ENCODE measurements at regions not wholly inside any gene's neighbourhood (a gene's known extent, or its start where the extent isn't known, plus 50 kb on each side); places are given as distances from the start of the nearest gene placed in this dataset.

DNA sequence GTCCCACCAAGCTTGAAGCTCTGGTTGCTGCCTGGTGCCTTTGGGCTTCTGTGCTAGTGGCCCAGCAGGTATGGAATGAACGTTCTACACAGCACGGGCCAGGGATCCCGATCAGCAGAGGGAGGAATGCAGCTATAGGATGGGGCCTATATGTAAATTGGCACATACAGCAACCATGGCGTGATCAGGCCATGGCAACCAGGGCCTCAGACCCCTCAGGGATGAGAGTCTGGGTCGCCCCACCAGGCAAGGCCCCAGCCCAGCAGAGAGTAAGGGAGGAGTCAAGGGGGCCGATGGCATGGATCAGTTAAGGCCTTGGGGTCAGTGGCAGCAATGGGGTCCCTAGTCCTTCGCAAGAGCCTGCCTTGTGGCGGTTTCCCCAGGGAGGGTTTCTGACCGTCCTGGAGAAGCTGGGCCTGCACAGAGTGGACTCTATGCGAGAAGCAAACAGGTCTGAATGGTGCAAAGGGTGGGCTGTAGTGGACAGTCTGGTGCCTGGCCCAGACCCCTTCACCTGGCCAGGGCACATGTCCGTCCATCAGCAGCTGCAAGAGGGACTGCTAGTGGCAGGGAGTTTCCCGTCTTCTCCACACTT is 98.2 kb upstream of the SLC22A11 start:
- no peak for DNase-seq

DNA sequence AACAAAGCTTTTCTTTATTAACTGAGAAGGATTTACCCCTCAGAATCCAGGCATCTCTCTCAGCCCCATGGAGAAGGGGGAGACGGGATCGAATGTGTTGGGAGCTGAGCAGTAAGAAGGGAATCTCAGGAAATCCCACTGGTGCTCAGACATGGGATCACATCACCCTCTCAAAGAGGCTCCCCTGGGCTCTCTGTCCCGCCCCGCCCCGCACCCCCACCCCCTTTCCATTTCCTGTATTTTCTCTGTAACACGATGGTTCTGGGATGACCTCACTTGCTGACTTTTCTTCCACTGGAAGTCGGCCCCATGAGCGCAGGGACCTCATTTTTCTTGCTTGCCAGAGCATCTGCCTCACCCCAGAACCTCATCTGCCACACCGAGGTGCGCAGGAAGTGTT is 96.7 kb upstream of the SLC22A11 start:
- no peak for DNase-seq

DNA sequence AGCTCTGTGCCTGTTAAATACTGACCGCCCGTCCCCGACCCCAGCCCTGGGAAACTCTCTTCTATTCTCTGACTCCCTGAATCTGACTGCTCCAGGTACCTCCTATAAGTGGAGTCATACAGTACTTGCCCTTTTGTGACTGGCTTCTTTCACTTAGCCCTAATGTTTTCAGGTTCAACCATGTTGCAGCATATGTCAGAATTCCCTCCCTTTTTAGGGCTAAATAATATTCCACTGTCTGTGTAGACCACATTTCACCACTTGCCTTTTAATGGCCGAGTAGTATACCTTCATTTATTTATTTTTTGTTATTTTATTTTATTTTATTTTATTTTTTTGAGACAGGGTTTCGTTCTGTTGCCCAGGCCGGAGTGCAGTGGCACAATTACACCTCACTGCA is 96.1 kb upstream of the SLC22A11 start:
- no peak for DNase-seq

DNA sequence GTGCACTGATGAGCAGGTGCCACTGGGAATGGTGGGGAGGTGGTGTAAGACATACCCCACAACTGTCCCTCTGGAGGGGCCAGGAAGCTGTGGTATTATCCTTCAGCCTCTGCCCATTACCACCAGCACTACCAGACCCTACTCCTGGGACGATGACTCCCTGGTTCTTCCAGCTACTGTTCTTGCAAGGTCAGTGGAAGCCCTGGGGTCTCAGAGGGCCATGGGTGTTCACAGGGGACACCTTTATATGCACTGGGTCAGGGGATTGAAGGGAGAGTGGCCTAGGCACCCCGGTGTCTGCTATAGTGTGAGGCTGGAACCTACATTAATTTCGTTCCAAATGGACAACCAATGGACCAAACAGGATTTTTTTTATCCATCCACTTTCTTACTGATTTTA is 94.7 kb upstream of the SLC22A11 start:
- DNase-seq: no peak

DNA sequence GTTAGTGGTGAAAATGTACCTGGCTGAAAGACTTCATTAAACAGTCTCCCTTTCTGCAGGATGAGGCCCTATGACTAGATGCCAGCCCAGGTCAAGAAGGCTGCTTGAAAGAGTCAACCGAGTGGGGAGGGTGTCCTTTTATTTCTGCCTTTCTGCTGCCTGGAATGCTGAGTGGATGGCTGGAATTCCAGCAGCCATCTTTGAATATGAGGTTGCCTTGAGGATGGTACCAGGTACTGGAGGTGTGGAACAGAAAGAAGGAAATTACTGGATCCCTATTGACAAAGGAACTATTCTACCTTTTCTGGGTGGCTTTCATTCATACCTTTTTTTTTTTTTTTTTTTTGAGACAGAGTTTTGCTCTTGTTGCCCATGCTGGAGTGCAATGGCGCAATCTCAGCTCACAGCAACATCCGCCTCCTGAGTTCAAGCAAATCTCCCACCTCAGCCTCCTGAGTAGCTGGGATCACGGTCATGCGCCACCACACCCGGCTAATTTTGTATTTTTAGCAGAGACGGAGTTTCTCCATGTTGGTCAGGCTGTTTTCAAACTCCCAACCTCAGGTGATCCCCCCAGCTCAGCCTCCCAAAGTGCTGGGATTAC is 89.5 kb upstream of the SLC22A11 start:
- no peak for DNase-seq

DNA sequence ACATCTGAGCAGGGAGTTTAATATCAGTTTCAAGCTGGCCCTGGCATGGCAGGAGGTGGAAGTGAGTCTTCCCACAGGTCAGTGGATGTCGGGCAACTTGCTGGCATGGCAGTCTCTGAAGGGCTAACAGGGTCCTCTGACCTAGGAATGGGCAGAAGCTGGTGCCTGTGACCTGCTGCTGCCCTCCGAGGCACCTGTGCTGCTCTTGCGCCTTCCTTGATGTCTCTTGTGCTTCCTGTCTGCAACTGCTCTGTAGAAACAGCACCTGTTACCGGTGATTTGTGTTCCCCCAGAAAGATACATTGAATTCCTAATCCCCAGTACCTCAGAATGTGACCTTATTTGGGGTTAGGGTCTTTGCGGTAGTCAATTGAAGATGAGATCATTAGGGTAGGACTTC is 86.5 kb upstream of the SLC22A11 start:
- no peak for DNase-seq

DNA sequence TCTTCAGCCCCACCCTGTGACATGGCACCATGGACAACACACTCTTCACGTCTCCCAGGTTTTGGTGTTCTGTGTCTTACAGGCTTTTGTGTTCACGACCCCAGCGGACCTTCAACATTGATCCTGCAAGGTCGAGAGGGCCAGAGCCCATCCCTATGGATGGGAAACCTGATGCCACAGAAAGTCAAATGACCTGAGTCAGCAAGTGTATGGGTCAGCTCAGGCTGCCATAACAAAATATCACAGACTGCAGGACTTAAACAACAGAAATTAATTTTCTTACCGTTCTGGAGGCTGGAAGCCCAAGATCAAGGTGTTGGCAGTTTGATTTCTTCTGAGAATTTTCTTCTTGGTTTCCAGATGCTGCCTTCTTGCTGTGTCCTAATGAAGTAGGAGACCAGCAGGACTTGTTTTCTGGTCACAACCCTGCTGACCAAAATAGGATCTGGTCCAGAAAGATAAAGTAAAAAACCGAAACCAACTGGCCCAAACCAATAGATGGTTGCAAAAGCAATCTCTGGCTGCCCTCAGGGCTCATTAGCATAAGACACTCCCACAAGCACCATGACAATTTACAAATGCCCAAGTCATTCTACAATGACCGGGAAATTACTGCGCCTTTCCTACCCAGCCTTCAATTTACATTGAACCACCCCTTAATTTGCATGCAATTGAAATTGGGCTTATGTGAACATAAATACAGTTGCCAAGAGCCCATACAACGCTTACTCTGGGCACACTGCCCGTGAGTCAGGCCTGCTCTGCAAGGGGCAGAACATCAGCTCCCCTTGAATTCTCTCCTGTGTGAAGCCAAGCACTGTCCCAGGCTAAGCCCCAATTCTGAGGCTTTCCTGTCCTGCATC is 82.9 kb upstream of the SLC22A11 start:
- peak; percentile 81 to 86 for DNase-seq

DNA sequence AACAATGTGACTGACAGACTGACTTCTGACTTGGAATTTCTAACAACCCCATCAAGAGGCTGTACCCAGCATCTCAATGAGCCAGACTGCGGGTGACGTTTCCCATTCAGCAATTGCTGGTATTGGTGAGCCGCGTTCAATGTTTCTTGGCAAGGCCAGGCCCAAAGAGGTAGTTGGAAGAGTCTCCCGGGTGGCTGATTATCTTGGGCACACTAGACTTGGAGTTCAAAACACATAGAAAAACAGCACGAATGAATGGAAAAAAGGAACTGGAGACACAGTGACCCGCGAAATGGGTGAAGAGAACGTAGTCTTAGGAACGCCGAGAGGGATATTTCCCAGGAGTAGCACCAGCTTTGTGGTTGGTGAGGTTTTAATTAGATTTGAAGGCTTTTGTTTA is 81.1 kb upstream of the SLC22A11 start:
- DNase-seq: no peak

DNA sequence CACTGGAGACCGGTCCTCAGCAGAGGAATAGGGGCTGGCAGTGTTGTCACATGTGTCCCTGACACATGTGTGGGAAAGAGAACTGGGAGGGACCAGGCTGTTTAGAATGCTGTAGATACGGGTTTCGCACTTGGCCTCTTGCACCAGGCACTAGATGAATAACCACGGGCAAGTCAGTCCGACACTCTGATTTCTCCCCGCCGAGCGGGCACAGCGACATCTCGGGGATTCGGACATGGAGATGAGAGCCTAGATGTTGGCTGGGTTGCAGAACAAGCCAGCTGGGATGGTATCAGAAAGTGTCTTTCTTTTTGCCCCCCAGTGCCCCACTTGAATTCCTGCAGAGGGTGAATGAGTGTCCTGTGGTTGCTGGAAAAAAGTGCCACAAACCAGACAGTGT is 80.6 kb upstream of the SLC22A11 start:
- no peak for DNase-seq

DNA sequence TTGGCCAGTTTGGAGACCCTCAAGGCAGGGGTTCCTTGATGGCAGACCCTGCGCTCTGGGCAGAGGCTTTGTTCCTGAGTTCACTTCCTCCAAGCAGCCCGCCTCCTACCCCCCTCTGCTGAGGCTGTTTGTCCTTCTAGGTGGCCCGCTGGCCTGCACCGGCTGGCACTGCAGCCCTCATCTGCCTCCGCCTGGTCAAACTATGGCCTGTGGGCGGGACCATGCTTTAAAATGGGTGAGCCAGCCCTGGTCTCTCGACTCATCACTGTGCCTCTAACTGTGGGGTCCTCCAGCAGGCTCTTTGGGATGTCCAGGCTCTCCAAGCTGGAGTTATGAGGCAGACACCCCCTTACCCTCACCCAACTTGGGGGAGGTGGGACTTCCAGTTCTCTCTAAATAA is 78.9 kb upstream of the SLC22A11 start:
- DNase-seq: no peak

DNA sequence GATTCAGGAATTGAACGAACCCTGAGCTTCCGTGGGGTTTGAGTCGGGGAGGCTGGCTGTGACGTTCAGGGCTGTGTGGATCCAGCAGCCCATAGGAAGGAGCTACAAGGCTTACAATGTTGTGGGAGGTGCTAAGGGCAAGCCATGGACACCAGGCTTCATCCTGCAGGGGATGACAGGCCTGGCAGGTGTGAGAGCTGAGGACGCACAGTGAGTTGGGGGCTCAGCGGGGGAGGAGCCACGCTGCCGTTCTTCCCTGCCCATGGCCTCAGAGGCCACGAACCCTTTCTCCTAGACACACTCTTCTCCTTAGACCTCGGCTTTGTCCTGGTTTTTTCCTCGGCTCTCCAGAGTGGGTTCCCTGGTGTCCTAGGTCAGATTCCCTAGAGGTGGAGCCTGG is 78.1 kb upstream of the SLC22A11 start:
- DNase-seq: no peak

DNA sequence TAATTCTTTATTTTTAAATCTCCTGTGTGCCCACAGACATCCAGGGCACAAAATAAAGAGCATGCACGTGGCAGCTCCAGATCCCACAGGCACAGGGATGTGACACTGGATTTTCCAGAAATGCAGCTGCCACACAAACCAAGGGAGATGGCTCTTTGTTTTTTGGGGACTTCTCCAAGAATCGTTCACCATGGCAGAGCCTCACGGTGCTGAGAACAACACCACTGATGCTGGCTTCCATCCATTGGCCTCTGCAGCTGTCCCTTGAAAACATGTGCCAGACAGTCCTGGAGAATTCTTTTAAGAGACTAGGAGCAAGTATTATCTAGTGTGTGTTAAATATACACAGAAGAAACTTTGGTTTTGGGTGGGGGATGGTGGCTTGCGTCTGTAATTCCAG is 73.2 kb upstream of the SLC22A11 start:
- DNase-seq: no peak

DNA sequence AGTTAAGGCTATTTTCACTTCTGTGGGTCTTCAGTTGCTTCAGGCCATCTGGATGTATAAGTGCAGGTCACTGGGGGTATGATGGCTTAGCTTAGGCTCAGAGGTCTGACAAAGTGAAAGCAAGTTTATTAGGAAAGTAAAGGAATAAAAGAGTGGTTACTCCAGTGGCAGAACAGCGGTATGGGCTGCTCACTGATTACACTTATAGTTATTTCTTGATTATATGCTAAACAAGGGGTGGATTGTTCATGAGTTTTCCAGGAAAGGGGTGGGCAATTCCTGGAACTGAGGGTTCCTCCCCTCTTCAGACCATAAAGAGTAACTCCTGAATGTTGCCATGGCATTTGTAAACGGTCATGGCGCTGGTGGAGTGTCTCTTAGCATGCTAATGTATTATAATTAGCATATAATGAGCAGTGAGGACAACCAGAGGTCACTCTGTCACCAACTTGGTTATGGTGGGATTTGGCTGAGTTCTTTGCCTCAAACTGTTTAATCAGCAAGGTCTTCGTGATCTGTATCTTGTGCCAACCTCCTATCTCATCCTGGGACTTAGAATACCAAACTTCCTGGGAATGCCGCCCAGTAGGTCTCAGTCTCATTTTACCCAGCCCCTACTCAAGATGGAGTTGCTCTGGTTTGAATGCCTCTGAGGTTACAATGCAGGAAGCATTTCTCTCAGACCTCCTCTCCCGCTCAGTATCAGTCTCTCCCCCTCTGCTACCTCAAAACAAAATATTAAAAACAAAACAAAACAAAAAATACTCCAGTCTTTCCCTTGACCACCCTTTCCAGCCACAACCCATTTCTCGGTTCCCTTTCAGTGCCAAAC is 71.3 kb upstream of the SLC22A11 start:
- no peak for DNase-seq

DNA sequence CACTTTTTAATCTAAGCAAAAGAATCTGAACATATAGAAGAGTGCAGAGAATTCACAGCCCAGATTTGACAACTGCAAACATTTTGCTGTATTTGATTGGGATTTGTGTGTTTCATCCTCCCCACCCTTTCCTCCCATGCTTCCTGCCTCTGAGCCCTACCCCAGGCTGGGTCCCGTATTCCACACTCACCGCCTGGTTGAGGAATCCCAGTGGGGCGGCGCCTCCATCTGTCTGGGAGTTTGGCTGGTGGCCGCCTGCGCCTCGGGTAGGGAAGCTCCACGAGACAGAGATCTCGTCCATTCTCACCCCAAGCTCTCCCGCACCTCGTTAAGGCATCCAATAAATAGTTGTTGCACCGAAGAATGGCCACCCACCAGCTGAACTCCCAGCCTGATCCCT is 70.7 kb upstream of the SLC22A11 start:
- no peak for DNase-seq

DNA sequence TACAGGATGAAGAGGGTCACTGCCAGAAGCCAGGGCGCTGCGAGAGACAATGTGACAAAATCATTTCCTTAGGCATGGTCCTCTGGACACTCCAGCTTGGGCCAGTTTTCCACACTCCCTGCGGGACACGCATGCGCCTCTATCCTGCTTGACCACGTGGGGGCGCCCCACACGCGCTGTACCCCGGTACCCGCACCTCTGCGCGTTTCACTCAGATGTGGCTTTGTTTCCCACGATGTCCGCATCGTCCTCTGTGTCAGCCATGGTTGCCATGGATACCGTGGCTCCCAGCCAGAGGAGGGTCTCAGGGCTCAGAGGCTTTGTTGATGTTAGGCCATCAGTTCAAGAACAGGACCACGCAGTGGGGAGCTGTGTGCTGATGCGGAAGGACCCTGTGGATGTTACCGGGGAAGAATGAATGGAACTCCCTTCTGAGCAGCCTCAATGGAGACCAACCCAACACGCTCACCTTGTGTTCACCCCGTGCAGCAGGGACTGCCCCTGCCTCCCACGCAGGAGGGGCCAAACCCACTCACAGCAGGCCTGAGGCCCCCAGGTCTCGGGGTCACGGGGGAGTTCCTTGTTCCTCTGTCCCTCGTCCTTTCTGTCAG is 65.8 kb upstream of the SLC22A11 start:
- peak; percentile 49 to 83 for DNase-seq

DNA sequence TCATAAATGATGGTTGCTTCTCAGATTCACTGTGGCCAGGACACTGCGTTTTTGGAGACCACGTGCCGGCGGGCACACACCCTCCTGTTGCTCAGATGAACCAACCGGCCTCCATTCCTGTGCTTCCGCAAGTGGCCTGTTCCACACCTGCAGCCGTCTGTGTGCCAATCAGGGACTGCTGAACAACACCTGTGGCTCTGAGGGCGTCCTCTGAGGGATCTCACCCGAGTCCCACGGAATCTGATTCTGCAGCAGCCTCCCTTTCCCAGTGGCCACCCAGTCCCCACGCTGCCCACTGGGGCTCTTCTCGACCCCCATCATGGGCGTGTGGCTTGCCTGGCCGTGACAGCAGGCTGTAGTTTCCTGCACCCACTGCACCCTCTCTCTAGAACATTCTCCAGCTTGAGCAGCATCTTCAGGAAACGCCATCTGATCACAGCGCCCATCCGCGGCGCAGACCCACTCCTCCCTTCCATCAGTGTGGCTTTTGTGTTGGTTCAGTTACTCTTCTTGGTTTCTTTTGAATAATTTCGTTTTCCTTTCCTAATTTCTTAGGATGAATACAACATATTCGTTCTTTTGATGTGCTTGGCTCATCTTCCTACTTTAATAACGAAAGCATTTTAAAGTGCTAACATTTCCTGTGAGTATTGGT is 65.1 kb upstream of the SLC22A11 start:
- peak in 1 of 2 experiments; percentile 66 for DNase-seq

DNA sequence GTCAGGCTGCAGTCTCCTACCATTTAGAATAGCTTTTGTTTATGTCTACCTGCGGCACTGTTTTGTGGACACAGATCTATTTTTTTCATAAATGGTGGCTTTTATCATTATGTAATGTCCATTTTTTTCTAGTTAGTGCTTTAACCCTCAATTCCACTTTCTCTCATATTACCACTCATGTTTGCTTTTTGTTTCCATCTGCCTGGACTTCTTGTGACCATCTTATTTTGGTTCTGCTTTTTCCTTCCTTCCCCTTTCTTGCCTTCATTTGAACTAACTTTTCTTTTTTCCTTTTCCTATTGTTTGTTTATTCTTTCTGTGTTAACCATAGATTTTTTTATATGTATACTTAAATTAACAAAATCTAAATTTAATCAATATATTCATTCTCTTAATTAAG is 63.2 kb upstream of the SLC22A11 start:
- no peak for DNase-seq

DNA sequence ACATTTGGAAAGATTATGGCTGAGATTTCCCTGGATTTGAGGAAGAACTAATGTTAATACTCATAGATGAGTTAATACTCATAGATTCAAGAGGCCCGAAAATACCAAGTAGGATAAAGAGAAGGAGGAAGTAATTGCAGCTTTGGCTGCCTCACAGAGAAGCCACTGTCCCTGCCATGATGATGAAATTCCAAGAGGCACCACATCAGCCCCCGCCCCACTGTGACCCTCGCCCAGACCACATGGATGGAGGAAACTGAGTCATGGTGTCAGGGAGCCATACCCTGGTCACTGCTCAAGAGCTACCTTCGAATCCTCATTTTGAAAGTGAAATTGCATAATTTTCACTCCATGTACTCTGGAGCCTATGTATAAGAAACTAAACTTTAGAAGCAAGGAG is 57.6 kb upstream of the SLC22A11 start:
- DNase-seq: no peak

DNA sequence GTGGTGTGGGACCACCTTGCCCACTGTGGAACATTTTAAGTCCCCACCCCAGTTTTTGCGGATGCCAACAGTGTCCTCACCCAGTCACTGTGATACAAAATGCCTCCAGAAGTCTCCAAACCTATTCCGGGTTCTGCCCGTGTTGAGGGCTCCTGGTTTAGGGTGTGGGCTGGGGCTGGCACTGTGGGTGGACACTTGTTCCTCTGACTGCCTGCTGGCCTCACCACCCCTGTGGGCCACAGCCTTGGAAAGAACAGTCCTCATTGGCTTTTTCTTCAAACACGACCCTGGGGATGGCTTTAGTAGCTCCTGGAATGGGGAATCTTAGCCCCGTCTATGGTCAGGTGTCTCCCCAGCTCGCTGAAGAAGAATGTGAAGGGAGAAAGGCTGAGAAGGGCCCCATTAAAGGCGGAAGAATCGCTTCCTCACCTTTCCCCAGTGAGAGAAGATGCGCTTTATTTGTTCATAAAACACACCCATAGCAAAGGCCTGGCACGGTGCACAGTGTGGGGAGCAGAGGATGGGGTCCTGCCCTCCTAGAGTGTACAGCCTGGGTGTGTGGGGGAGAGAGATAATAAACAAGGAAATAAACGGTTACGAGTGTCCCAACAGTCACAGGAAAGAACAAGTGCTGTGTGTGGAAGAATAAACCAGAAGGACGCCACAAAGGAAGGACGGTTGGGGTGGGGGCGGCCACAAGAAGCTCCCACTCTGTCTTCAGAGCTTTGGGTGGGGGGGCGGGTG is 56.3 kb upstream of the SLC22A11 start:
- no peak for DNase-seq

DNA sequence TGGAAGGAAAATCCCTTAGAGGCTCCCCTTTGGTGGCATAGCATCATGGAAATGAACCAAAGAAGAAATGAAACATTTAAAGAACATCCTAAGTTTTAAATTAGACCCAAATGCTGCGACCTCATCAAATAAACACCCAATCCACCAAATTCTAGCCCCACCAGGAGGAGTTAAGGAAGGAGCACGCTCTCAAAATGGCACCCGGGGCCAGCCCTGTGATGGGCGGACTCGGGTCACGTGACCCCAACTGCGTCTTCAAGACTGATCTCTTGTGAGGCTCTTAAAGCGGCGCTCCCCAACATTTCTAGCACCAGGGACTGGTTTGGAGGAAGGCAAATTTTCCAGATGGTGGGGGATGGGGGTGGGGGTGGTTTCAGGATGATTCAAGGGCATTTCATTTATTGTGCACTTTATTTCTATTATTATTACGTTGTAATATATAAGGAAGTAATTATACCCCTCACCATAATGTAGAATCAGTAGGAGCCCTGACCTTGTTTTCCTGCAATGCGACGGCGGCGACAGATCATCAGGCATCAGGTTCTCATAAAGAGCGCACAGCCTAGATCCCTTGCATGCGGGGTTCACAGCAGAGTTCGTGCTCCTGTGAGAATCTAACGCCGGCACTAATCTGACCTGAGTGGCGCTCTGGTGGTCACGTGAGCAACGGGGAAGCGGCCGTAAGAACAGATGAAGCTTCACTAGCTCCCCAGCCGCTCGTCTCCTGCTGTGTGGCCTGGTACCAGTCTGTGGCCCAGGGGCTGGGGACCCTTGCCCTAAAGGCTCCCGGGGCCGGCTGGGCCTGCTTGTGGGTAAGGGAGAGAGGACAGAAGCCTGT is 55.3 kb upstream of the SLC22A11 start:
- DNase-seq: no peak

Measured in NCI-H526 (cell line).